HG02943 (cell line): ENCODE measurements at regions not wholly inside any gene's neighbourhood (a gene's known extent, or its start where the extent isn't known, plus 50 kb on each side); places are given as distances from the start of the nearest gene placed in this dataset.

Experiments used
- ATAC-seq: cut with Tn5 transposase; IDR thresholded peaks from one replicate; pipeline ENCODE4 v1.9.1; 2021; ENCODE audit warnings: mild to moderate bottlenecking, low read depth, moderate library complexity; ENCODE audit not compliant: unreplicated experiment

GRCh38 chr3:14284694-14285547 is 106.3 kb downstream of the LSM3 start:
- no peak for ATAC-seq

GRCh38 chr3:14285548-14285925 is 106.9 kb downstream of the LSM3 start:
- ATAC-seq: no peak

DNA sequence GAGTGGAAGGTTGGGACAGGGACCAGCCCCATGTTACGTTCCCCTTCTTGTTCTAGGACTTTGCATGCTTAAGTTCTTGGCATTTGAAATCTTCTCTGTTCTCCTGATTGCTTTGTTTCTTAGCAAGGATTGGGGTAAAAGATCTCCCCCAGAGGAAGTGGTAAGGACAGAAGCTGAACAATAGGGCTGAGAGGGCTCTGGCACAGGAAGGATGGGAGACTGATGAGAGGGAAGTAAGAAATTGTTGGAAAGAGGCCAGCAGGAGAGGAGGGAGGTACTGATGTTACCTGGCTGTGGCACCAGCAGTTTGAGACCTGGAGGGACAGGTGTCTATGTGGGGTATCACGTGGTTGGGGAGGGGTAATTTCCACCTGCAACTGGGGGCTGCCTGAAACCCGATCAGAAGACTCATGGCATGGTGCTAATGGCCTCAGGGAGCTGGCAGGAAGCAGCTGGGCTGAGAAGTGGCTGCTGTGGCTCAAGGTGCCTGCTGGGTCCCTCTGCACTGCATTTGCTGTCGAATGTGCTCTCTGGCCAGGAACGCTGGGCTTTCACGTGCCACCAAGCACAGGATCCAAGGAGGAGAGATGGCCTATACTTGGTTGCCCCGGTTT is 108.4 kb downstream of the LSM3 start:
- no peak for ATAC-seq

DNA sequence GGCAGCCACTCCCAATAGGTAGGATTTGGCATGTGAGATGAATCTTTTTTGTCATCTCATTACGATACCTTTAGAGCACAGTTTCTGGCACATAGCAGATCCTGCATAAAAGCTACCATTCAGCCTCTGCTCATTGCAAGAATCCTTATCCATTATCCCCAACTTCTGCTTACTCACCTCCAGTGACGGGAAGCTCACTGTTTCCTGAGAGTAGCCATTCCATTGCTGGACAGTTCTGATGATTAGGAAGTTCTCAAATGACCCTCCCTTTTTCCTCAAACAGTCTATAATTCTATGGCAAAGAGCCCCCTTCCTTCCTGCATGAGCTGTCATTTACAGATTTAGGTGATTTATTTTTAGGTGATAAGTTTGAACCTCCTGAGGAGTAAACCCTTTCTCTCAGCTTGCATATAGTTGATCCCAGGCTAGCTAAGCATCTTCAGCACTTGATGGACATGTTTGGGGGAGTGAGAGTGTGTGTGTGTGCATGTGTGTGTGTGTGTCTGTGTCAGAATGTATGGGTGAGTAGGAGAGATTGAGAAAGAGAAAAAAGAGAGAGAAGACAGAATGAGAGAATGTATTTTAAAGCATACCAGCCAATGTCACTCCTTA is 109.7 kb downstream of the LSM3 start:
- ATAC-seq: no peak

DNA sequence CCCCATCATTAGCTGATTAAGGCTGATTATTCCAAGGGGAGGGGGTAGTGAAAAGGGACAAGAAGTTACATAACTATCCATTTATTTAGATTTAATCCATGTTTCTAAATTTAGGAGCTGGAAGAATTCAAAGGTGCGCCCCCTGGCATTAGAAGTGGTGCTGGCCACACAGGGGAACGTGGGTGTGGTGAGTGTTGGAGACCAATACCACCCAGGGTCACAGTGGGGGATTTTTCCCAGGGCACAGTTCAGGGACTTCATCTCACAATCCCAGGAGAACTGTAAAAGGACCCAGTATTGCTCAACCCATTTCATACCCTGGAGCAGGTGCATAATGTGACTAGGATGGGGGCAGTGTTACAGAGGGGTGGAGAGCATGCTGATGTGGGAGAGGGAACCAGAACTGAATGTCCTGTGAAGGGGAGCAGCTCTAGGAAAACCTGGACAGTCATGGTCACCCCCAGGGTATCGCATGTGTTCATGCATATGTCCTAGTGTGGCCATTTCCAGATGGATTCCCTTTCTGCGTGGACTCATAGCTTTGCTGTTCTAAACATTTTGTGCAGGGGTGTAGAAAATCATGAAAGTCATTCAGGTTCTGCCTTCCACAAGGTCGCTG is 110.3 kb downstream of the LSM3 start:
- no peak for ATAC-seq

DNA sequence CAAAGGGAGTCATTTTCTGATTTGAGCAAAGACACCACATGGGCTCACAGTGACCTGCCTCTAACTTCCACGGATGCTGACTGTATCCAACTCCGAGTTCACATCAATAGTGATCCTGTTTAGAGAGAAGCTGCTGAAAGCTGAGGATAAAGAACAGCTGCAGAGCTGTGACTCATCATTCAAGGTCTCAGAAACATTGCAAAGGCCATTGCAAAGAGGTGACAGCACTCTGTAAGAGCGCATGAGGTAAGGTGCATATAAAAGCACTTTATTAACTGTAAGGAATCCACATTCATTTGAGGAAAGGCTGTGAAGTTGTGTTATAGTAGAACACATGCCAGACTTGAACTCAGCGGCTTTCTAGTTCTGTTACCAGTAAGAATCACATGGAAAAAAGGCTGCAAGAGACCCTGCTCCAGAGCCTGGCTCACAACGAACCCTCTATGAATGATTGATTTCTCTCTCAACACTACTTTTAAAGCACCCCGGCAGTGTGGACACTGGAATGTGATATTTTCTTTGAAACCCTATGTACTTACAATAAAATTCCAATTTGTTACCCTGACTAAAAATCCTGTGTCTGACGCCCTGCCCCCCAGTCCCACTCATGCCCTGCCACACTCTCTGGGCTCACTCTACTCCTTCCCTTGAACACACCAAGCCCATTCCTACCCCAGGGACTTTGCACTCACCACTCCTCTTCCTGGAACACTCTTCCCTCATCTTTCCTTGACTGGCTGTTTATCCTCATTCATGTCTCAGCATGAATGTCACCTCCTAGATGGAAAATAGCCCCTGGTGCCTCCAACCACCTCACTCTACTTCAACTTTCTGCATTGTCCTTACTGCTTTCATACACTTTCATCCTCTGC is 111.2 kb downstream of the LSM3 start:
- no peak for ATAC-seq

- no peak for ATAC-seq
These were observed 111.6 kb upstream of the SLC6A6 start for GRCh38 chr3:14290631-14291385.

DNA sequence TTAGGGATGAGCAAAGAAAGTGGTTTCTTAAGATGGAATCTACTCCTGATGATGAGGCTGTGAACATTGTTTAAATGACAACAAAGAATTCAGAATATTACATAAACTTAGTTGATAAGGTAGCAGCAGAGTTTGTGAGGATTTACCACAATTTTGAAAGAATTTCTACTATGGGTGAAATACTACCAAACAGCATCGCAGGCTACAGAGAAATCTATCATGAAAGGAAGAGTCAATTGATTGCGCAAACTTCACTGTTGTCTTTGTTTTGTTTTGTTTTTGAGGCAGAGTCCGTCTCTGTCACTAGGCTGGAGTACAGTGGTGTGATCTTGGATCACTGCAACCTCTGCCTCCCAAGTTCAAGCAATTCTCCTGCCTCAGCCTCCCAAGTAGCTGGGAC is 107.4 kb upstream of the SLC6A6 start:
- no peak for ATAC-seq

- ATAC-seq: no peak
These were observed 106.6 kb upstream of the SLC6A6 start for GRCh38 chr3:14295801-14296200.

DNA sequence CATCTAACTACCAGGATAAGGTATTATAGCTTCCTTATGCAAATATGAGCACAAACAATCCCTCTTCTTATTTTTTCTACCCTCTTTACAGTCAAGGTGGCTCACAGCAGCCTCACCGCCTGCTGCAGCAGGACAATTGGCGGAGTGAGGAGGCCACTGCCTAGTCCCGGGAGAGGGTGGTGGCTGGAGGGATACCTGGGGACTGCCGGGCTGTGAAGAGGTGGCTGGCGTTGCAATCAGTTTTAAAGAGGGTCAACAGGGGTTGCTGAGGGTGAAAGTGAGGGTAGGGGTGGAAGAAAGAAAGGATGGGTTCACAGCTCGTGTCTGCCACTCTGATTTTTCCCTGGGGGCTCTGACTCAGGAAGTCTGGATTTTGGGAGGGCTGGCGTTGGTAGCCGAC is 105.1 kb upstream of the SLC6A6 start:
- ATAC-seq: no peak

DNA sequence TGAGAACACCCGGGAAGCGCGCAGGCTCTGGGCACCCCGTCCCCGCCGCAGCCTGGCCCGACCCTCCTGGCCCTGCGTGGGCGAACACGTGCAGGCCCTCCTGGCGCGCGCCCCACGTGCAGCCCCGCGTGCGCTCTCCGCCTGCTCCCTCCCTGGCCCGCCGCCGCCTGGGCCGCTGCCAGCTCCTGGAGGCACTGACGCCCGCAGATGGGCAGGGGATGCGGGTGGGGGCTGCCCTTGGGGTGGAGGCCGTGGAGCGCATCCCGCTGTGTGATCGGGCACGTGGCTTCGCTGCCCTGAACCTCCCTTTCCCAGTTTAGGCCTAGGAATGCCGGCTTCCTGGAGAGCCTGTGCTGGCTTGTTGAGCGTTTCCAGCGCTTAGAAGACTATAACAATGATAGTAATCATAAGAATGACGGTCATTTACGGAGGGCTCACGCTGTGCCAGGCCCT is 104.6 kb upstream of the SLC6A6 start:
- ATAC-seq: no peak

DNA sequence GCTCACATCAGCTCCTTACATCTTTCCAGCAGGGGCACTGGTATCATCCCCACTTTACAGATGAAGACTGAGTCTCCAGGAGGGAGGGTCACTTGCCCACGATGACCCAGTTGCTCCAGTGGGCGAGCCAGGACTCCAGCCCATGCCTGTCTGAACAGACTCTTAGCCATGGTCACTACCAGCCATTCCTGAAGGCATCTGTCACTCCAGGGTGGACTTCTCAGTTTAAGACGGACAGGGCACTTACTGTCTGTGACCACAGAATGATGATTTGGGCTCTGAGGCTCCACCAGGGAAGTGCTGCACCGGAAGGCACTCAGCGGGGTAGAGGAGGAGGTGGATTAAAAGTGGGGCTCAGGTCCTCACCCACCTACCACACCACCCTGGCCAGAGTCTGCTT is 104.0 kb upstream of the SLC6A6 start:
- no peak for ATAC-seq

GRCh38 chr3:14298991-14299555 is 103.3 kb upstream of the SLC6A6 start:
- no peak for ATAC-seq

DNA sequence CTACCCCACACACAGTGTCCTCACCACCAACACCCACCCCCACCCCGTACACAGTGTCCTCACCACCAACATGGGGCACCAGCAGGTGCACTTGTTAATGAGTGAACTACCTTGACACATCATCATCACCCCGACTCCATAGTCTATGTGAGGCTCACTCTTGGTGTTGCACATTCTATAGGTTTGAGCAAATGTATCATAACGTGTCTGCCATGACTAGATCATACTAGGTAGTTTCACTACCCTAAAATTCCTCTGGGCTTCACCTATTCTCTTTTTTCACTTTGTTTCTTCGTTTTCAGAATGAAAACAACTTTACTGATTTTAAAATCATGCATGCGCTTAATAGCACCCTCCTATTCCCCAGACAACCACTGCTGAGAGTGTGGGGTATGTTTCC is 102.6 kb upstream of the SLC6A6 start:
- no peak for ATAC-seq

DNA sequence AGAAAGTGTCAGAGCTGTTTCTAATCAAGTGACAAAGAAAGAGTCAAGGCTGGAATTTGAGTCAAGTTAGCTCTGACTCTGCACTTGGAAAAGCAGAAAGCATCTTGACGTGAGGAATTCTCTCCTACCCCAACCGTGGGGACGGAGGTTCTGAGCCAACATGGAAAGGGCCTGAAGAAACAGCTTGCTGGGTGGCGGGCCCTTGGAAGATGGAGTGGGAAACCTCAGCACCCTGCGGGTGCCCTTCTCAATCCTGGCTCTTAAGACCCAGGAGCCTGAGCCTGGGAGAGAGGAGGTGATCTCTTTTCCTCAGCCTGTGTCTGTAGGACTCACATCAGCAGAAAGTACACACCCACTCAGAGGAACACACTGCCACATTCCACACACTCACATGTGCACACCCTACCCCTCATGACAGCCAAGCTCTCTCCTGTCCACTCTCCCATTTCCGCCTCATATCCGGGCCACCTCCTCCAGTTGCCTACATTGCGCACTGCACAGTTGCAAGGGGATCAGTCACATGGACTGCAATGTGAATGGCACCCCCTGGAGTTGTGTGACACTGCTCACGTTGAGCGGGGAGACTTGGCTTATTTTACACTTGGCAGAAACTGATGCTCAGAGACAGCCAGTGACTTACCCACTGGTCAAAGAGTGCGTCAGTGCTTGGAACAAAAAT is 101.5 kb upstream of the SLC6A6 start:
- no peak for ATAC-seq

DNA sequence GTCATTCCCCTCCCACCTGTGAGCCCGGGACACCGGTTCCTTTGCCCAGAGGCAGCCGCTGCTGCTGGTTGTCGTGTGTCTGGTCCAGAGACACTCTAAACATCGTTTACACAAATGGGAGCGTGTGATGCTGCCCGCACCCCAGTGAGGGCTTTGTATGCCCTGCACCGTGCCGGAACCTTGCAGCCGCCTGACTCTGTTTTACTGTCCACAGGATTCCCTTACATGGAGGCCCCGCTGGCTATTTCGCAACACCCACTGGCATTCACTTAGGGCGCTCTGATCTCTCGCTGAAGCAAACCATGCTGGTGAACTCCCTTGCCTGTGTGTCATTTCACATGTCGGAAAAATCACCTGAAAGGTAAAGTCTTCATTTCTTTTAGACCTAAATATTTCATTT is 100.8 kb upstream of the SLC6A6 start:
- ATAC-seq: no peak

DNA sequence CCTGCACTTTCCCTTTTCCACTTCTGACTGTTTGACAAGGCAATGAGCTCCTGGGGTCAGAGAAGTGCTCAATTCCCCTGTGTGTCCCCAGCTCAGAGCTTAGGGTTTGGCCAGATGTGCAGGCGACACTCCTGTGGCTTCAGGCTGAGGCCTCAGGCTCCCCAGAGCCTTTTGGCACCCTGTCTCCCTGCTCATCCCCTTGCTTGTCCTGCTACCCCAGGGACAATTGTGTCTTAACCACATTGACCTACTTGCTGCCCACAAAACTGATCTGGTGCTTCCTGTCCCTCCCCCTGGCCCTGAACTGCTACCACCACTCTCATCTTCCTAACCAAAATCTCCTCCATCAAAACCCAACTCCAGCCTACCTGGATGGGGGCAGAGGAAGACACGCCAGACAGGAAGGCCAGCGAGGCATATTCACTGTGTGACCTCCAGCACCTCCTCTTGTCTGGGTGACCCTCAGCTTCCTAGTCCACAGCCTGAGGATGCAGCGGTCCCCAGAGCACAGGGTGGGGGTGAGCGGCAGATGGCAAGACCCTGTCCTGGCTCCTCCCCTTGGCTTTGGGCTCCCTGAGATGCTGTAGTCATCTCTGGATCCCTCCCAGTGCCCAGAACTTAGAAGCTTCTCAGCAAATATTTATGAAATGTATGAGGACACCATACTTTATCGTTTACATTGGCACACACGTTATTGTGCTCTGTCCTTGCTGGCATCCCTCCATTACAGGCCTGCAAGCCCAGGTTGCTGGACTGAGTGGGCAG is 98.9 kb upstream of the SLC6A6 start:
- ATAC-seq: no peak
